ENCODE measurements at regions not wholly inside any gene's neighbourhood (a gene's known extent, or its start where the extent isn't known, plus 50 kb on each side); places are given as distances from the start of the nearest gene placed in this dataset.

DNA sequence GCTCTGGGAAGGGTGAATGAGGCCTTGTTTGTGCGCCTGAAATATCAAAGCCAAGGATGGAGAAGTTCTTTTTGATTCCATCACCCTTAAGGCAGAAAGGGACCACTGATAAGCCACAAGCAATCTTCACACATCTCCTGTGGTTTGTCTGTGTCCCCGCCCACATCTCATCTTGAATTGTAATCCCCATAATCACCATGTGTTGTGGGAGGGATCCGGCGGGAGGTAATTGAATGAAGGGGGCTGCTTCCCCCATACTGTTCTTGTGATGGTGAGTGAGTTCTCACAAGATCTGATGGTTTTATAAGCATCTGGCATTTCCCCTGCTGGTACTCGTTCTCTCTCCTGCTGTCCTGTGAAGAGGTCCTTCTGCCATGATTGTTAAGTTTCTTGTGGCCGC, 329.6 kb upstream of the RGMA start:
- DNase-seq = no peak

DNA sequence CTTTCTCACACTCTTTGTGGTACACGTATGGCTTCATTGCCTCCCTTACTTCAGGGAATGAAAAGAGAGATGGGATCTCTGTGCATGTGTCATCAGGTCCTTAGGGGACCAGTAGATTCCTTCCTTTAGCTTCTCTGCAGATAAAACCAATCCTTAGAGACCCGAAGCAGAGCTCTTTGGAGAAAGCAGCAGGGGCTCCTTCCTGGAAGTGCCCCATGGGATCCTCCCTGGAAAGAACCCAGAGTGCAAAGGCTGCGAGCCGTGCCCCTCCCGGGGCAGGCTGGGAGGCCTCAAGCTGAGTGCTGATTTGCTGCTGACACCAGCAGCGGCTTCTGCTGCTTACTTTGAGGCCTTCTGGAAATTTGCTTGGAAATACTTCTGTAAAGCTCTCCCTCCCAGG, 328.6 kb upstream of the RGMA start:
- DNase-seq = peak; percentile 61

DNA sequence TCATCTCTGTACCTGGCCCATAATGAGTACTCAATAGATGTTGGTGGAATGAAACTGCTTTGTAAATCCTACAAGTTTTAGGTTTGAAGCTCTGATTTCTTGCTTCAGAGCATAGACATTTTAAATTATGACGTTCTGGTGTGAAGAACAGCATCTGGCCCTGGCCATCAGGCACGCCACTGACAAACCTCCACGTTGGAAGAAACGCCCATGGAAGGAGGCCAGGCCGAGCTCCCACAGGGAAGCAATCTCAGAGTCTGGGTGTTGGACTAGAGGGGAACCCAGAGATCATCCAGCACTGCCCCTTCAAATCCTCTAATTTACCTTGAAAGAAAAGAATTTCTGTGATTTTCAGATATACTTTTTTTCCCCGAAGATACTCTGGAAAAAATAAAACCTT, 328.1 kb upstream of the RGMA start:
- no peak for DNase-seq

DNA sequence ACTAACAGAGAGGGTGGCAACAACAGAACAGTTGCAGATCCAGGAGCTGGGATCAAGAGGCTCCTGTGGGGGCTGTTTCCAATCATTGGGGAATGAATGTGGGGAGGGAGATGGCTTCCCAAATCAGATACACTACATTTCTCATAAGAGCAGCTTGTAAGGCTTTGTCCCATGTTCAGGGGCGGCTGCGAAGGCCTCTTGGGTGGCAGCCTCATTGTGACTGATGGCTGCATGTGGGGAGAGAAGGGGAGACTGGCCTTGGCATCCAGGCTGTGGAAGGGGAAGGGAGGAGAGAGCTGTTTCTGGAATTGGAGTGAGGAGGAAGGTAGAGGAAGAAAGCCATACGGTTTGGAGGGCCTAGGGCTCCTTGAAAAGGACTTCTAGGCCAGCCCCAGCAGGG, 326.6 kb upstream of the RGMA start:
- no peak for DNase-seq

DNA sequence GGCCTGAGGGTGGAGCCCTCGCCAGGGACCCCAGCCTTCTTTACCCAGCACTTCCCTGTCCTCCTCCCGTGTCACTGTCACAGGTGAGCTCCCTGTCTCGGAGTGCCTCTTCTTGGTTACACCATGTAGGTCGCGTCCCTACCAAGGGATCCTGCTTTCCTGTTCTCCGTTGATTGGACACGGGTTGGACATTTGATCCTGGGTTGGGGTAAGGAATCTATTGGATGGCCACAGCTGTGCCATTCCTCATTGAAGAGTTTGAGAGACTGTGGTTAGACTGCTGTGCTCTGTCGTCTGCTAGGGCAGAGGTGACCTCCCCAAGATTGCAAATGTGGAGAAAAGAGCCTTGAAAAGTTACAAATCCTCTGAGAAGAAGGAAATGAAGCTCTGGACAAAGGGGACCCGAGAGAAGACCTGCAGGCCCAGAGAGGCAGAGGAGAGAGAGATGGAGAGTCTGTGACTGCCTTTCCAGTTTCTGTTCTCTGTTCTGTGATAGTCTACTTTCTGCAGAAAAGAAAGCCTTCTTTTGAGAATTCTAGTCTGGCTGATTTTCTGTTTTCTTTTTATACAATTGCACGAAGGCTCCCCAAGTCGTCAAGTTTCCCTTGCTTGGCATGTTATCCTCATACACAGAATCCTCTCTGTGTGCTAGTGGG, 325.7 kb upstream of the RGMA start:
- no peak for DNase-seq

DNA sequence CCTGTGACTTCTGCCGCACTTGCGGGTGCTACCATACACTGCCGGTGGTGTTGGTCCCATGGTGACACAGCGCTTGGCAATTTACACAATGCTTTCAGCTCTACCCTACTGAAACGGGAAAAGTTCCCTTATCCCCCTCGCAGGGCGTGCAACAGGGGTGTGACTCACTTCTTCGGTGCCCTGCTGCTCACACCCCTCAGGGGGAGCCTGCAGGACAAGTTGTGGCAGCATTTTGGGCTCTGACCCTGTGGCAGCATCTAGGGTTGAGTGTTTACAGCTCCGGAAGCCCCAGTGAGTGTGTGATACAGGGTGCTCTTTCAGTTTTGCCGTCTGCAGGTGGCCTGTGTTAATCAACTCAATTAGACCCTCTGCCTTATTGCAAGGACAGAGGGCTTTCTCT, 324.7 kb upstream of the RGMA start:
- no peak for DNase-seq

DNA sequence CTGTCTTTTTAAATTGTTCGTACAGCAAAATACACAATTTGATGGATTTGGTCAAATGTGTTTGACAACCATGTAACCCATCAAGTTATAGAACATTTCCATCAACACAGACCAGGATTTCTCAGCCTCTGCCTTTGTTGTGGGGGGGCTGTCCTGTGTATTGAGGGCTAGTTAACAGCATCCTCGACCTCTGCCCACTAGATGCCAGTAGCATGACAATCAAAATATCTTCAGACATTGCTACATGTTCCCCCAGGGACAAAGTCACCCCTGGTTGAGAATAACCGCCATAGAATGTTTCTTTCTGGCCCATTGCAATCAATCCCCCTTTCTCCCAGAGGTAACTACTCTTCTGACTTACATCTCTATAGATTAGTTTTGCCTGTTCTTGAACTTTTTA, 310.1 kb upstream of the RGMA start:
- DNase-seq = no peak

DNA sequence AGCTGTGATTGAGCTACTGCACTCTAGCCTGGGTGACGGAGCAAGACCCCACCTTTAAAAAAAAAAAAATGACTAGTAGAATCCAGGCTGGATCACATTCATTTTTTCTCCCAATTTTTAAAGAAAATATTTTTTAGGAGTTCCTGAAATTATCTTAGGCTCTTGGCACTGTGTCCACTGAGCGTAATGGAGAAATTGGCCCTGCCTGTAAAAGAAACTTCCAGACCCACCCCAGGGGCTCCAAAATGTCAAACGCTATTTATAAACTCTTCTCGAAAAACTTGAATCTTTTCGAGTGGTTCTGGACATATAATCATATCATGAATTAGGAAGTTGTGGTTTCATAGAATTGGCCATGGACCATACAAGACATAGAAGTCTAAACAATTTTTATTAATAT, 300.2 kb upstream of the RGMA start:
- no peak for DNase-seq

DNA sequence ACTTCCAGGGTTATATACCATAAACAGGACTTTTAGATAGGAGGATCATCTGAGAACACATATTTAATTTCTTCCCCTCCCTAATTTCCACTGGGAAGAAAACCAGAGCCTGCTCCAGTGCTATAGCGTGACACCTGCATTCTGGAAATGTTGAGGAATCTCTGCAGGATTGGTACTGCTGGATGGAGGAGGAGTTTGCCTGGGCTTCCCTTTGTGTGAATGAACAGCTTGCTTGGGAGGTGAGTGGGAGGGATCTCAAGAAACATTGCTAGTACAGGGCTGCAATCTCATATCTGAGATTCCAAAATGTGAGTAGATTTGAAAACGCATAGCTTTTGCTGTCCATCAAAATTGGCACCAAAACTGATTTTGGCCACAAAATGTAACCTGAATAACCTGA, 295.9 kb upstream of the RGMA start:
- DNase-seq = no peak

DNA sequence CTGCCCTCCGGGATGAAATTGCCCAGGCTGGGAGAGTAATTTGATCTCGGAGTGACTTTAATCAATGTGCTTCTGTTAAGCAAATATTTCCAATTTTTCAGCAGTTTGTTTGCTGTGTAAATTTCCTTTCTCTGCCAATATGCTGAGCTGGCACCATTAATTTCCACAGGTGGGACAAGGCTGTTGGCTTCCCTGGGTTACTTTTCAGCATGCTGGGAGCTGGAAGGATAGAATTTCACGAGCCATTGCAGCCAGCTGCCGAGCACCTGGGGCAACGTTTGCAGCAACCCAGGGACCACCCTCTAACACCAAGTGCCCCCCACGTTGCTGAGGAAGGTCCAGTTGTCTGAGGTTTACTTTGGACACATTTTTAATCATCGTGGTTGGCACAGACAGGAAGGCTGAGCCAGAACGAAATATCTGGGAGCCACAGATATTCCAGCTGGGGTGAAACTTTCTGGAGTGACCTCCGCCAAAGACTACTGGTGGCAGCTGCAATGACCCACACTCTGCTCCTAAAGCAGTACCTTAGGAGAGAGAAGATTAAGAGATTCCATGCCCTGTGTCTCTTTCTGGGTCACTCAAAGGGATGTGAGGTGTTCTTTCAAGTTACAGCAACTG, 293.3 kb upstream of the RGMA start:
- DNase-seq = no peak

DNA sequence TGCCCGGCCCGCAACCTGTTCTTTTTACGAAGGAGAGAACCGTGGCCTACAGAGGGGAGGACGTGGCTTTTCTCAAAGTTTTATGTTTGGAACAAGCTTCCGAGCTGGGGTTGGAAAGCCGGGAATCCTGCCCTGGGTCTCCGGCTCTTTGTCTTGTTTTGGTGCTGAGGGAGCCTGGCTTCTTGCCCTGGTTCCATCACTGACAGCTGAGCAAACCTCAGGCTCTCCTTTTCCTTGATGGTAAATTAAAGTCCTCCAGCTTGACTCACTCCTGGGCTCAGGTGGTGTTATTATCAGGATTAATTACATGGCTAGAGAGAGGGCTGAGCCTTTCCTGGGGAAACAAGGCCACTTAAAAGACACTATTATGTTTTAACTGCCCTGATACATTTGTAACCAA, 289.5 kb upstream of the RGMA start:
- no peak for DNase-seq

DNA sequence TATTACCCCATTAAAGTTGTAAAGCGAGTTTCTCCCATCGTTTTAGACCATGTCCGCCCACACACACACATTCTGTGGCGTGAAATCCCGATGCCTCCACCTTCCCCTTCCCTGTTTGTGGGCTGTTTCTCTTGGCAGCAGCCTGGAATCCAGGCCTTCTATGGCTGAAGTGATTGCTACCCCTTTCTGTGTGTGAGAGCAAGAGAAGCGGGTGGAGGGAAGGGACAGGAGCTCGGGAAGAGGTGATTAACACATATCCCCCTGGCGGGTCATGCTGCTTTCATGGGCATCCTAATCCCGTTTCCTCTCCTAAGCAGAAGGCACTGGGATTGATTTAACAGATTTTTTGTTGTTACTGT, 283.8 kb upstream of the RGMA start:
- no peak for DNase-seq

DNA sequence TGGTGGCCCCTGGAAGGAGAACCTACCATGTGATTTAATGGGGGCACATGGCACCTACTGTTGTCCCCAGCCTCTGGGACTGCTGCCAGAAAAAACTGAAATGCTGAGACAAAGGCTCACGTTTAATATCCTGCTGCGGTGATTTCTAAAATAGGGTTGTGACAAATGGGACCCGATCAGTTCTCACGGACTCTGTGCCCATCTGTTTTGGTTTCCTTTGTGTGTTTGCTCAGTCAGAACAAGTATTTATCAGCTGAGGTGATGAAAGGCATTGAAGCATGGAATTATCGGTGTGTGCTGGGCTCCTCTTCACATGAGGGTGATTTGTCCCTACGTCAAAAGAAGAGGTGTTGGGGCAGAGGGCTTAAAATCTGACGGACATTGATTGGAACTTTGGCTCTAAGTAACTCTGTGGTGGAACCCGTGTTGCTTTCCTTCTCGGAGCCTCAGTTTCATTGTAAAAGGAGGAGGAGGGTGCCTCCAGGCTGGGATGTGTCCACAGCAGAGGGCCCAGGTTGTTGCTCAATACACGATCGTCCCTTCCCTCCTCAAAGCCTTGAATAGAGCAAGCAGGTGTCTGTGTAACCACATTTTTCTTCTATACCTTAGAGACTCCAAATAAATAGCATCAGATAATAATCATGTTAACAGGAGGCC, 283.3 kb upstream of the RGMA start:
- no peak for DNase-seq

DNA sequence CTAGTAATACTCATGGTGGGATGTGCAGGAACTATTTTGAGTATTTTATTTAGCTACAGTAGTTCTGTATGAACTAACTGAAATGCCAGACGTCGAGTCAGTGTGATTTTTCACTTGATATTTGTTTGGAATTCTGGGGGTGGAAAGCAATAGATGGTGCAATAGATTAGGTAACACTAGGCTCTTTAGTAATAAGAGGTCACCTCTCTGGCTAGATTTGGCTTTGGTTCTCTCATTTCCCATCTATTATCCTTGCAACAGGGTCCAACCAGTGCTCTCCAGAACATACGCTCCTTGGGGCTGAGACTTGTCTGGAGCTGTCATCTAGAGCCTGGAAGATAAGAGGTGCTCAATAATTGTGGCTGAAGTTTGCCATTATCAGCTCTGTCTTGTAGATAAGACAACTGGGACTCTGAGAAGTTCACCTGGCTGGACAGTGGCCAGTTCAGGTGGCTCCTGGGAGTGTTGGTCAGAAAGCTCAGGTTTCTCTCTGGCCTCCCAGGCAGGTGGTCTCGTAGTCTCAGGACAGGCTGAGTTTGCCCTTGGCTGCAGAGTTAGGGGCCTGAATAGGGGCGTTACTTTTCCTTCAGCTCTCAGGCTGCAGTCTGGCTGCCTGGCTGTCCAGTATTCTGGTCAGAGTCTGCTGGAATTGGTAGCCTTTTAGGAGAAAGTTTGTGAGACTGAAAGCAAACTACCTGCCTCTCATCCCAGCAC, 277.5 kb upstream of the RGMA start:
- DNase-seq = no peak

DNA sequence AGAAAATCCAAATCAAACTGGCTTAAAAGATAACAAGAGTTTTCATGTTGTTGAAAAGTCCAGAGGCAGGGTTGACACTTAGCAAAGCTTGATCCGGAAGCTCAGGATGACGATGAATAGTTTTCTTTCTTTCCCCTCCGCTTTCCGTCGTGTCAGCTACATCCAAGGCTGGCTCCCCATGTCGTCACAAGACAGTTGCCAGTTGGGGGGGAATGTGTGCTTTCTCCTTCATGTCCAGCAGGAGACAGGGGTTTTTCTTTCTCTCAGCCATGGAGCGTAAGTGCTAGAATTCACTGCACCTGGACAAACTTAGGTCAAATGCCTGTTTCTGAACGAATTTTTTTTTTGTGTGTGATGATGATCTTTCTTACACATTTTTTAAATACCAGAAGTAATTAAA, 273.8 kb upstream of the RGMA start:
- no peak for DNase-seq

DNA sequence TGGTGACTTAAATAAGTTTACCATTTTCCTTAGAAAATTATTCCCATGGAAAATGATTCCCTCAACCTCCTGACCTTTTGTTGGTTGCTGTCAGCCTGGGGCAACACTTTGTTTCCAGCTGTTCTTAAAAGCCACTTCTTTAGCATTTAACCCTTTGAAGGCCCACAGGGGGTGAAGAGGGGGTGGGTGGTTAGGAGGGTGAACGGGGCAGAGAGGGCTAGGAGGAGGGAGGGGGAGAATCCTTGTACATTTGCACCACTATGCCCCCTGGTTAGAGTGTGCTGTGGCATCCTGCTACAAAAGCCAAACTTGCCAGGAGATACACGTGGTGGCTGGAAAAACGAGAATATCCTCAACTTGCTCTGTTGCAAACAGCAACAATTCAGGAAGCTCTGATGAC, 273.2 kb upstream of the RGMA start:
- no peak for DNase-seq

DNA sequence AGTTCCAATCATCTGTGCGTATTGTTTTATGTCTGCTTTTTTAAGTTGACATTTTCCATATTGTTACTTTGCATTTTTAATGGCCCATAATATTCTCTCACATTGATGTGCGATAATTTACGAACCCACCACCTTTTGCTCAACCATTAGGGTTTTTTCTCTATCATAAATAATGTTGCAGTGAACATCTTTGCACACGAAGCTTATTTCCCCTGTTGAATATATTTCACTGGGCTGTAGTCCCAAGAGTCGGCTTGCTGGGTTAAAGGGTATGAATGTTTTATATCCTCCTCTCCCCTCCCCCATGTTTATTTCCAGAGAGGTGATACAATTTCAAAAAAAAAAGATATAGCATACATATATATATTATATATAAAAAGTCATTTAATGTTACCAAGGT, 272.7 kb upstream of the RGMA start:
- DNase-seq = no peak

DNA sequence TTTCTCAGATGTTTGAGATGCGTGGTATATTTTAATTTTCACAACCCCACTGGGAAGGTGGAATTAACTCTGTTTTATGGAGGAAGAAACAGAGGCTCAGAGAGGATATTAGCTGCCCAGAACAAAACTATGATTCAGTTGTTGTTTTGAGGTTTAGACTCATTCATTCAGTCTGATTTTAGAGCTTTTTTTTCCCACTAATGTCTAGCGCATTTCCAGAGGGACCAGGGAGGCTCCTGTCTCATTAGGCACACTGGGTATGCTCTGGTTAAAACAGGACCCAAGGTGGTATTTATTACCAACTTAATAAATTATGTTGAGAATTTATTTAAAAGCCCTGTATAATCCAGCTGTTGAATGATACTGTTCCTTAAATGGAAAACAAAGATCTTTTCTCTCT, 272.0 kb upstream of the RGMA start:
- DNase-seq = peak; percentile 48

DNA sequence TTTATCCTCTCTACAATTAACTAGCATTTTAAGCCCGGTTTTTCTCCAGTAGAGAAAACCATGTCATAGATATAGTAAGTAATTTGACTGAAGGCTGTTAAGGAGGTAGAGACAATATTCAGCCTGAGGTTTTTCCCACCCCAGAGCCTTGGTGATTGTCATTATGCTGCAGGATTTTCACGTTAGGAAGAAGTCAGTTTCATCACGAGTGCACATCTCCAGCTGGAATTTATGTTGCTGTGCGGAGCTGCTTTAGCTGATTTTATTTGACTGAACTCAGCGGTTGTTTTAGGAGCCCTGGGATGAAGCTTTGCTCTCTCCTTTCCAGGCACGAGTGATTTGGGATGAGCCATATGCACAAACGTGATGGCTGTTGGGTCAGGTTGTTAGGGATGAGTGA, 271.3 kb upstream of the RGMA start:
- DNase-seq = peak; percentile 17

DNA sequence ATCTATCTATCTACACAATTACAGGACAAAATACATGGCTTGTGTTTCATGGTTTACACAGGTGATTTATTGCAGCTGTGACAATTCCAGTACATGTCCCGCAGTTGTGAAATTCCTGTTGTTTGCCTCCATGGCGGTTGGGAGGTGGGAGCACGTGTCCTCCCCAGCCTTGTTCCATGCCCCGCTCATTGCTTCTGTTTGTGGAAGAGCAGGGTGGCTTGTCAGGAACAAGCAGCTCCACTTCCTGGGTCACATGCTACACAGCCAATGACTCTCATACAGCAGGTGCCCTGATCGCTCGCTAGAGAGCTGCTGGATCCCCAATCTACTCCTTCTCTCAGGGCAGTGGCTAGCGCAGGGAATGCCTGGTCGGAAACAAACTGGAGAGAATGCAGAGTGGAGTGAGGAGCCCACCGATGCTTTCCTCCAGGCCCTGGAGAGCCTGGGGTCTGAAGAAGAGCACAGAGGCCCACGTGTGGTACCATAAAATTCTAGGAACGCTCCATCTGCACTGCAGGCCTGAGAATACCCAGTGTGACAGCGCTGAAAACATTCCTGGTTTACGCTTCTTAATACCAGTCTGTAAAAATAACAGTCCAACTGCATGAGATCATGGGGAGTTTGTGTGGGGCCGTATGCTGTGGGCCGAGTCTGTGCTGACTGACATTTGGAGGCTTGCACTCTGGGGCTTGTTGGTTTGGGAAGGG, 270.6 kb upstream of the RGMA start:
- peak; percentile 96 for DNase-seq

DNA sequence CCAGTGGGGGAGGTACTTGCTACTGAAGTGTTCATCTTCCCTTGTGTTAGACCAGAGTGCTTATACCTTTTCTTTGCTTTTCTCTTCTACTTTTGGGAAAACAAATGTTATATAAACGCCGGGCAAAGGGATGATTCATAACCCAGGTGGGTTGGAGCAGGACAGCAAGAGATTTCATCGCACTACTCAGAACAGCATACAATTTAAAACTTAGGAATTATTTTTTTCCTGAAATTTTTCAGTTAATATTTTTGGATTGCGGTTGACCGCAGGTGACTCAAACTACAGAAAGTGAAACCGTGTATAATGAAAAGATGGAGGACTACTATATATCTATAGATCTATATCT, 270.0 kb upstream of the RGMA start:
- no peak for DNase-seq

DNA sequence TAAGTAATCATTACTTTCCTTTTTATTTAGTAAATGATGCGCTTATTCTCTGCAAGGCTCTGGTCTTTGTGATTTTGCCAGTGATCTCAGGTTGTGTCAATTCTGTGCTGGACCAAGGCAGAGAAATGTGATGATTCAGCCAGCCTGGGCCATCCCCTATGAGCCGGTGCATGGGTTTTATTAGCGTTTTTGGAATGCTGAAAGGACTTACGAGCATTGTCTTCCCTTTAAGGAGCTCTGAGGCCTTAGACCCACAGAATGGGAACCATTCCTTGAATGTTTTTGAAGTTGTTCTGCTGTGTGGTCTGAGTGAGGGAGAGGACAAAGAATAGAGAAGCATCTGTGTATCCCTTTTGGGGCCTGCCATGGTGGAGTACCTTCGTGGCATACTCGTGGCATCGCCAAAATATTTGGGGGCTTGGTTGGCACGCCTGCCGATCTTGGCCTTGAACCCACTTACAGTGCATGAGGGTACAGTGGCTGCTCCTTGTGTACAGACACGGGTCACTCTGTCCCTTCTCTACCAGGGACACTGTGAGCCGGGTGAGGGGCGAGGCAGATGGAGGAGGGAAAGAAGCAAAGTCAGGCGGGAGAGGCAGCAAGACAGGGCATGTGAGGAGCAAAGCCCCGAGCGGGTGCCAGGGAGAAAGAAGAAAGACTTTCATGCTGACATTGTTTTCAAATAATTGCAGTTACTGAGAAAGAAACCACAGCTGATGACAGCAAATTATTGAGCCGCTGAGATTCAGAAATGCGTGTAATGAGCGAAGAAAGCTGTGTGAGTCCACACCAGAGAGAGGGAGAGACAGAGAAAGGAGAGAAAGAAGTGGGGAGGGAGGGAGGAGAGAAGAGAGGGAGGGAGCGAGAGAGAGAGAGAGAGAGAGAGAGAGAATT, 269.4 kb upstream of the RGMA start:
- DNase-seq = peak; percentile 93

All from fibroblast of skin of scalp (primary cell).